ENCODE measurements at regions not wholly inside any gene's neighbourhood (a gene's known extent, or its start where the extent isn't known, plus 50 kb on each side); places are given as distances from the start of the nearest gene placed in this dataset.
A peak's percentile ranks its signal among the peaks of the same experiment; 100 is the strongest.

GRCh38 chr2:236666646-236667204 is 97.1 kb downstream of the ACKR3 start:
- Histone ChIP-seq H2BK5ac (ENCODE audit: low read depth, low read length) (no peak overlapping the region), H3K56ac (replicated peaks; ENCODE audit: insufficient read length, low read depth, low read length) (no peak overlapping the region), H2AK5ac (ENCODE audit: low read depth, low read length) (no peak overlapping the region), H3K36me3 (ENCODE audit: control insufficient read depth in 2 of 4, insufficient read depth in 4 of 4, low read length in 3 of 4) (no peaks in the 10 kb centered on the region), H3K18ac (ENCODE audit: extremely low read depth, low read length) (no peak overlapping the region), H3K9ac (replicated peaks in 1 of 4; ENCODE audit: extremely low read depth in 1 of 4, low read depth in 3 of 4, low read length in 3 of 4) (no peak overlapping the region), H3K4me3 (ENCODE audit: extremely low read depth in 1 of 4, insufficient read depth in 2 of 4, low read depth in 3 of 4, low read length in 4 of 4) (no peak overlapping the region), H2BK12ac (ENCODE audit: low read depth, low read length) (no peak overlapping the region), H2BK120ac (replicated peaks; ENCODE audit: low read depth, low read length) (no peak overlapping the region), H3K23me2 (ENCODE audit: low read depth, low read length) (no peaks in the 10 kb centered on the region), H3K4me1 (replicated peaks in 1 of 4; ENCODE audit: control insufficient read depth in 3 of 4, insufficient read depth in 4 of 4, low read length in 3 of 4) (peaks cover 0 to 3% (median 1%) of the 10 kb centered on the region in 4 experiments; a peak in 3 of 7 replicates), H2BK20ac (ENCODE audit: low read length) (no peak overlapping the region), H3K27ac (ENCODE audit: low read depth, low read length) (no peak overlapping the region), H2BK15ac (ENCODE audit: low read length) (no peak overlapping the region), H3K4ac (replicated peaks; ENCODE audit: insufficient read length, low read depth, low read length) (no peak overlapping the region), H3K27me3 (replicated peaks in 1 of 4; ENCODE audit: control insufficient read depth in 3 of 4, extremely low read depth in 1 of 4, insufficient read depth in 3 of 4, low read length in 3 of 4) (no peaks in the 10 kb centered on the region), H3K14ac (ENCODE audit: insufficient read length) (no peak overlapping the region), H4K91ac (replicated peaks; ENCODE audit: insufficient read length, low read length) (no peak overlapping the region), H3K23ac (ENCODE audit: insufficient read length) (no peak overlapping the region), H2AFZ (ENCODE audit: low read length) (no peak overlapping the region), H4K8ac (ENCODE audit: extremely low read depth, insufficient read depth, low read length) (no peak overlapping the region), H3K4me2 (ENCODE audit: insufficient read depth in 1 of 2, low read depth in 2 of 2, low read length in 2 of 2) (no peak overlapping the region), H3K79me2 (ENCODE audit: control insufficient read depth in 1 of 2, insufficient read depth in 2 of 2, low read length in 2 of 2) (no peaks in the 10 kb centered on the region), H3K9me3 (ENCODE audit: insufficient read depth in 2 of 2, low read depth in 1 of 2, low read length in 1 of 2) (peaks cover 7 to 8% of the 10 kb centered on the region in 2 experiments; a peak in 2 of 4 replicates), H4K20me1 (replicated peaks in 1 of 2; ENCODE audit: control insufficient read depth in 1 of 2, insufficient read depth in 2 of 2, low read length in 2 of 2) (no peaks in the 10 kb centered on the region), H4K5ac (ENCODE audit: insufficient read length, low read depth, low read length) (no peak overlapping the region), H3K79me1 (ENCODE audit: low read depth, low read length) (no peaks in the 10 kb centered on the region)
- FAIRE-seq (no peak), DNase-seq (ENCODE audit: low read depth in 1 of 2, low spot score in 2 of 2) (peak in 1 of 2 experiments; percentile 23)
- 91% methylated on average over 12 of the region's 14 CpGs; no CpG with 5 or more reads in 1 of the 2 experiments for WGBS, 2 experiments (ENCODE audit: extremely low coverage in 1 of 2, insufficient coverage in 1 of 2, insufficient read length in 1 of 2, insufficient replicate concordance in 2 of 2, low coverage in 1 of 2, low lambda C conversion rate in 2 of 2, missing lambda C conversion rate in 1 of 2)
- POLR2A ChIA-PET (ENCODE audit: partially characterized antibody): no interaction called here
- CTCF ChIA-PET (ENCODE audit: partially characterized antibody): interaction anchor here (1.1 kb wide), 1 partner anchor 12 kb away, joined by 4 read pairs; no protein-coding TSS in a partner anchor
- no peak for TF ChIP-seq RBBP5 (IDR thresholded peaks at IDR 0.05; ENCODE audit: borderline replicate concordance, low read depth, low read length)
- no peak for TF ChIP-seq ATF3 (IDR thresholded peaks at IDR 0.05; ENCODE audit: insufficient read depth, low read depth, low read length)
- no peak for TF ChIP-seq KDM4A (IDR thresholded peaks at IDR 0.05; ENCODE audit: low read depth, low read length, severe bottlenecking)
- no peak for TF ChIP-seq GTF2F1 (IDR thresholded peaks at IDR 0.05; ENCODE audit: borderline replicate concordance, low read depth, low read length)
- no peak for TF ChIP-seq RAD21 (IDR thresholded peaks at IDR 0.05 in 1 of 2, conservative IDR thresholded peaks at IDR 0.05 in 1 of 2; ENCODE audit: low read depth in 2 of 2, low read length in 2 of 2)
- TF ChIP-seq EZH2 (IDR thresholded peaks at IDR 0.05; ENCODE audit: low read depth, low read length, severe bottlenecking): no peak
- TF ChIP-seq SUZ12 (IDR thresholded peaks at IDR 0.05; ENCODE audit: low read length): no peak

Measured in H1 (cell line).